Right lobe of liver (tissue), 6 donors: ENCODE measurements at regions not wholly inside any gene's neighbourhood (a gene's known extent, or its start where the extent isn't known, plus 50 kb on each side); places are given as distances from the start of the nearest gene placed in this dataset.
A peak's percentile ranks its signal among the peaks of the same experiment; 100 is the strongest.
"Not testable (repeated sequence)": the region's sequence is repeated elsewhere in the genome, so short reads cannot be mapped to it uniquely, and the experiment has no call there.

ENCODE experiments used
- ATAC-seq, 4 donors: fragments of 200-7000 bp; cut with Tn5 transposase; one replicate each; pipeline ENCODE4 v1.9.1; 2020; ENCODE audit warnings: mild to moderate bottlenecking in 4 of 4, moderate library complexity in 4 of 4
- DNase-seq, 3 donors: peaks; one replicate each; pipeline ENCODE4 v3.0.0-alpha.2; 2020
- H3K27ac ChIP-seq, 3 donors: fragments of 200-600 bp; one replicate each; pipeline ENCODE4 v1.8.0; 2022
- H3K27me3 ChIP-seq, 2 donors: fragments of 200-600 bp; one replicate each; pipeline ENCODE4 v1.8.0; 2022
- H3K36me3 ChIP-seq, 4 donors: fragments of 200-600 bp; sonication (generic) in 1 of 4; one replicate each; pipeline versions ENCODE4 v1.5.1 to v1.8.0; 2017 to 2022; ENCODE audit warnings: control low read depth in 1 of 4
- H3K4me1 ChIP-seq, 4 donors: fragments of 200-600 bp; sonication (generic) in 1 of 4; one replicate each; pipeline versions ENCODE4 v1.5.1 to v1.8.0; 2017 to 2022; ENCODE audit warnings: control low read depth in 1 of 4
- H3K4me3 ChIP-seq, 3 donors: fragments of 200-600 bp; one replicate each; pipeline ENCODE4 v1.8.0; 2022
- H3K9me3 ChIP-seq, 4 donors: fragments of 200-600 bp; sonication (generic) in 1 of 4; one replicate each; pipeline versions ENCODE4 v1.5.1 to v1.8.0; 2017 to 2022; ENCODE audit warnings: control low read depth in 1 of 4
- CTCF ChIP-seq, 4 donors: fragments of 200-600 bp in 3 of 4; fragments of 450-650 bp in 1 of 4; IDR thresholded peaks; one replicate each; pipeline versions ENCODE4 v1.5.1 to v1.8.0; 2016 to 2022; ENCODE audit warnings: antibody characterized with exemption in 4 of 4, mild to moderate bottlenecking in 2 of 4
- POLR2A ChIP-seq: fragments of 450-650 bp; IDR thresholded peaks from one replicate; pipeline ENCODE4 v1.6.1; 2017; ENCODE audit warnings: antibody characterized with exemption, mild to moderate bottlenecking
- WGBS: methylation state at CpG from one replicate; pipeline ENCODE4 v1.1.6; 2018; ENCODE audit warnings: low coverage, low lambda C conversion rate; ENCODE audit not compliant: insufficient coverage; ENCODE audit errors: missing lambda C conversion rate; 5-methylcytosine and 5-hydroxymethylcytosine counted together
- intact Hi-C, 2 donors: fragments of 100-400 bp; cut with DNase I; formaldehyde crosslinking; loops; one replicate each; pipeline versions ENCODE4 v1.11.2 to v1.14.1; 2022
- donor health status: DM: no; HTN: yes; CAD: no.
- donor health status: DM: no; HTN: no; CAD: no.
- donor health status: DM: no; HTN: no; CAD: no.
- donor health status: DM: no; HTN: yes; CAD: no.
- donor health status: DM: no; HTN: yes; CAD: no.

GRCh38 chrX:147228153-147228552, 413.6 kb upstream of the CXorf51A start:
- H3K9me3 ChIP-seq: no peaks in the 10 kb centered on the region
- no peaks in the 10 kb centered on the region for H3K27me3 ChIP-seq
- 26% methylated on average over 3 of the region's 3 CpGs for WGBS
- ATAC-seq (peak in 1 of 4 donors; percentile 12), DNase-seq (no peak)
- H3K36me3 ChIP-seq: no peaks in the 10 kb centered on the region
- intact Hi-C loops: no loop called here
- TF ChIP-seq POLR2A (no peak), CTCF (IDR thresholded peaks at IDR 0.05) (no peak)
- no peak overlapping the region for H3K27ac ChIP-seq
- no peaks in the 10 kb centered on the region for H3K4me1 ChIP-seq
- no peak overlapping the region for H3K4me3 ChIP-seq

- TF ChIP-seq CTCF (IDR thresholded peaks at IDR 0.05) (no peak), POLR2A (no peak)
- 43% methylated on average over 1 of the region's 3 CpGs for WGBS
Observed at GRCh38 chrX:147226801-147227200, 412.3 kb upstream of the CXorf51A start.

GRCh38 chrX:147217334-147217733, 402.8 kb upstream of the CXorf51A start:
- no peak for TF ChIP-seq CTCF (IDR thresholded peaks at IDR 0.05)
- no peak for TF ChIP-seq POLR2A
- H3K9me3 ChIP-seq: no peaks in the 10 kb centered on the region
- no peak overlapping the region for H3K4me3 ChIP-seq
- DNase-seq: no peak
- intact Hi-C loops: no loop called here
- no peak overlapping the region for H3K27ac ChIP-seq
- no peak for ATAC-seq
- 64% methylated on average over 3 of the region's 4 CpGs for WGBS
- no peaks in the 10 kb centered on the region for H3K36me3 ChIP-seq
- H3K4me1 ChIP-seq: no peaks in the 10 kb centered on the region
- H3K27me3 ChIP-seq: no peaks in the 10 kb centered on the region

More at GRCh38 chrX:147226801-147227200, 412.3 kb upstream of the CXorf51A start:
- intact Hi-C loops: no loop called here
- Histone ChIP-seq H3K4me1 (no peaks in the 10 kb centered on the region), H3K4me3 (no peak overlapping the region), H3K9me3 (no peaks in the 10 kb centered on the region), H3K27ac (no peak overlapping the region), H3K27me3 (no peaks in the 10 kb centered on the region), H3K36me3 (no peaks in the 10 kb centered on the region)
- no peak for ATAC-seq
- no peak for DNase-seq

- ATAC-seq, H3K27ac ChIP-seq, H3K36me3 ChIP-seq, DNase-seq, H3K4me3 ChIP-seq, intact Hi-C loops, H3K27me3 ChIP-seq, H3K9me3 ChIP-seq, H3K4me1 ChIP-seq: not testable (repeated sequence)
- 100% methylated on average over 1 of the region's 11 CpGs for WGBS
Observed at GRCh38 chrX:147200494-147200893, 385.9 kb upstream of the CXorf51A start.

GRCh38 chrX:147191361-147191760, 376.8 kb upstream of the CXorf51A start:
- WGBS: 53% methylated on average over 3 of the region's 3 CpGs
- H3K27ac ChIP-seq: no peak overlapping the region
- intact Hi-C loops: no loop called here

More at GRCh38 chrX:147191361-147191760, 376.8 kb upstream of the CXorf51A start:
- no peak for ATAC-seq
- Histone ChIP-seq H3K27me3 (no peaks in the 10 kb centered on the region), H3K36me3 (no peaks in the 10 kb centered on the region), H3K4me3 (no peak overlapping the region), H3K9me3 (no peaks in the 10 kb centered on the region), H3K4me1 (no peaks in the 10 kb centered on the region)
- TF ChIP-seq CTCF (IDR thresholded peaks at IDR 0.05) (no peak), POLR2A (no peak)
- no peak for DNase-seq
